ENCODE measurements at regions not wholly inside any gene's neighbourhood (a gene's known extent, or its start where the extent isn't known, plus 50 kb on each side); places are given as distances from the start of the nearest gene placed in this dataset.
"Not testable (repeated sequence)": the region's sequence is repeated elsewhere in the genome, so short reads cannot be mapped to it uniquely, and the experiment has no call there.

- intact Hi-C loops (cut with micrococcal nuclease), result no loop called here
- Mint-ChIP-seq H3K4me3 (no peak overlapping the region), H3K27ac (no peak overlapping the region), H3K9me3 (no peaks in the 10 kb centered on the region), H3K4me1 (ENCODE audit: low read depth) (no peaks in the 10 kb centered on the region), H3K36me3 (ENCODE audit: low read depth) (no peaks in the 10 kb centered on the region), H3K27me3 (peaks cover 14% of the 10 kb centered on the region)
These were observed 63.4 kb upstream of the ITGA11 start for GRCh38 chr15:68495221-68495950.

GRCh38 chr15:68495981-68496705, 64.2 kb upstream of the ITGA11 start:
- Mint-ChIP-seq H3K4me3 (no peak overlapping the region), H3K27ac (no peak overlapping the region), H3K9me3 (no peaks in the 10 kb centered on the region), H3K27me3 (peaks cover 9% of the 10 kb centered on the region), H3K4me1 (ENCODE audit: low read depth) (no peaks in the 10 kb centered on the region), H3K36me3 (ENCODE audit: low read depth) (no peaks in the 10 kb centered on the region)
- intact Hi-C loops (cut with micrococcal nuclease), result no loop called here

GRCh38 chr15:68496751-68497150, 64.8 kb upstream of the ITGA11 start:
- intact Hi-C loops (cut with micrococcal nuclease); H3K4me3 Mint-ChIP-seq; H3K27me3 Mint-ChIP-seq; H3K4me1 Mint-ChIP-seq (ENCODE audit: low read depth); H3K36me3 Mint-ChIP-seq (ENCODE audit: low read depth); H3K9me3 Mint-ChIP-seq; H3K27ac Mint-ChIP-seq: not testable (repeated sequence)

GRCh38 chr15:68497206-68497910, 65.4 kb upstream of the ITGA11 start:
- H3K27me3 Mint-ChIP-seq, result peaks cover 5% of the 10 kb centered on the region
- H3K4me1 Mint-ChIP-seq (ENCODE audit: low read depth), result no peaks in the 10 kb centered on the region
- intact Hi-C loops (cut with micrococcal nuclease), result no loop called here
- H3K27ac Mint-ChIP-seq, result no peak overlapping the region
- no peaks in the 10 kb centered on the region for H3K36me3 Mint-ChIP-seq (ENCODE audit: low read depth)
- no peaks in the 10 kb centered on the region for H3K9me3 Mint-ChIP-seq
- no peak overlapping the region for H3K4me3 Mint-ChIP-seq

GRCh38 chr15:68498076-68498475, 66.1 kb upstream of the ITGA11 start:
- H3K27ac Mint-ChIP-seq, result no peak overlapping the region

GRCh38 chr15:68499620-68500312, 67.8 kb upstream of the ITGA11 start:
- Mint-ChIP-seq H3K27me3 (peaks cover 6% of the 10 kb centered on the region), H3K4me3 (no peak overlapping the region), H3K36me3 (ENCODE audit: low read depth) (no peaks in the 10 kb centered on the region), H3K9me3 (no peaks in the 10 kb centered on the region), H3K27ac (no peak overlapping the region), H3K4me1 (ENCODE audit: low read depth) (peaks cover 5% of the 10 kb centered on the region)
- intact Hi-C loops (cut with micrococcal nuclease), result no loop called here

More at GRCh38 chr15:68498076-68498475, 66.1 kb upstream of the ITGA11 start:
- peaks cover 3% of the 10 kb centered on the region for H3K27me3 Mint-ChIP-seq
- H3K4me3 Mint-ChIP-seq, result no peak overlapping the region
- no peaks in the 10 kb centered on the region for H3K9me3 Mint-ChIP-seq
- H3K4me1 Mint-ChIP-seq (ENCODE audit: low read depth), result no peaks in the 10 kb centered on the region
- intact Hi-C loops (cut with micrococcal nuclease), result no loop called here
- no peaks in the 10 kb centered on the region for H3K36me3 Mint-ChIP-seq (ENCODE audit: low read depth)

- Mint-ChIP-seq H3K9me3 (no peaks in the 10 kb centered on the region), H3K36me3 (ENCODE audit: low read depth) (no peaks in the 10 kb centered on the region)
These were observed 68.6 kb upstream of the ITGA11 start for GRCh38 chr15:68500363-68501258.

GRCh38 chr15:68501259-68501591, 69.3 kb upstream of the ITGA11 start:
- Mint-ChIP-seq H3K27me3 (peaks cover 6% of the 10 kb centered on the region), H3K9me3 (no peaks in the 10 kb centered on the region), H3K36me3 (ENCODE audit: low read depth) (no peaks in the 10 kb centered on the region), H3K4me3 (no peak overlapping the region), H3K27ac (no peak overlapping the region), H3K4me1 (ENCODE audit: low read depth) (peaks cover 5% of the 10 kb centered on the region)
- intact Hi-C loops (cut with micrococcal nuclease), result no loop called here

More at GRCh38 chr15:68500363-68501258, 68.6 kb upstream of the ITGA11 start:
- Mint-ChIP-seq H3K27ac (no peak overlapping the region), H3K4me3 (no peak overlapping the region), H3K4me1 (ENCODE audit: low read depth) (peaks cover 5% of the 10 kb centered on the region), H3K27me3 (peaks cover 6% of the 10 kb centered on the region)
- intact Hi-C loops (cut with micrococcal nuclease), result no loop called here

GRCh38 chr15:68501616-68502015, 69.7 kb upstream of the ITGA11 start:
- peaks cover 5% of the 10 kb centered on the region for H3K4me1 Mint-ChIP-seq (ENCODE audit: low read depth)
- H3K36me3 Mint-ChIP-seq (ENCODE audit: low read depth), result no peaks in the 10 kb centered on the region
- H3K4me3 Mint-ChIP-seq, result no peak overlapping the region
- intact Hi-C loops (cut with micrococcal nuclease), result no loop called here
- no peaks in the 10 kb centered on the region for H3K9me3 Mint-ChIP-seq
- H3K27ac Mint-ChIP-seq, result no peak overlapping the region
- H3K27me3 Mint-ChIP-seq, result peaks cover 6% of the 10 kb centered on the region

- H3K9me3 Mint-ChIP-seq, result no peaks in the 10 kb centered on the region
- peaks cover 6% of the 10 kb centered on the region for H3K27me3 Mint-ChIP-seq
- H3K36me3 Mint-ChIP-seq (ENCODE audit: low read depth), result no peaks in the 10 kb centered on the region
- H3K4me3 Mint-ChIP-seq, result no peak overlapping the region
- H3K4me1 Mint-ChIP-seq (ENCODE audit: low read depth), result peaks cover 5% of the 10 kb centered on the region
- no peak overlapping the region for H3K27ac Mint-ChIP-seq
- intact Hi-C loops (cut with micrococcal nuclease), result no loop called here
These were observed 70.5 kb upstream of the ITGA11 start for GRCh38 chr15:68502398-68502901.

GRCh38 chr15:68503213-68503612, 71.2 kb upstream of the ITGA11 start:
- peaks cover 6% of the 10 kb centered on the region for H3K27me3 Mint-ChIP-seq
- no peak overlapping the region for H3K27ac Mint-ChIP-seq
- H3K9me3 Mint-ChIP-seq, result no peaks in the 10 kb centered on the region
- H3K4me1 Mint-ChIP-seq (ENCODE audit: low read depth), result peaks cover 5% of the 10 kb centered on the region
- H3K36me3 Mint-ChIP-seq (ENCODE audit: low read depth), result no peaks in the 10 kb centered on the region
- H3K4me3 Mint-ChIP-seq, result no peak overlapping the region
- intact Hi-C loops (cut with micrococcal nuclease), result no loop called here

GRCh38 chr15:68503791-68504680, 72.1 kb upstream of the ITGA11 start:
- H3K9me3 Mint-ChIP-seq, result no peaks in the 10 kb centered on the region
- peaks cover 6% of the 10 kb centered on the region for H3K27me3 Mint-ChIP-seq
- H3K4me1 Mint-ChIP-seq (ENCODE audit: low read depth), result peaks cover 5% of the 10 kb centered on the region
- H3K27ac Mint-ChIP-seq, result no peak overlapping the region
- intact Hi-C loops (cut with micrococcal nuclease), result no loop called here
- H3K36me3 Mint-ChIP-seq (ENCODE audit: low read depth), result no peaks in the 10 kb centered on the region
- no peak overlapping the region for H3K4me3 Mint-ChIP-seq

Data from dendritic cell treated with granulocyte-macrophage colony-stimulating factor and Interleukin-4, amounts not matched to agents 40 ng/mL and 50 ng/mL, for 4 days (primary cell).